ENCODE measurements at regions not wholly inside any gene's neighbourhood (a gene's known extent, or its start where the extent isn't known, plus 50 kb on each side); places are given as distances from the start of the nearest gene placed in this dataset.

- H3F3A ChIP-seq (ENCODE audit: control insufficient read depth, insufficient read depth): no peaks in the 10 kb centered on the region
- no peaks in the 10 kb centered on the region for H3K4me1 ChIP-seq (ENCODE audit: control insufficient read depth, low read length)
- H3K79me2 ChIP-seq (ENCODE audit: control insufficient read depth, low read length): no peaks in the 10 kb centered on the region
- no peaks in the 10 kb centered on the region for H3K36me3 ChIP-seq (ENCODE audit: control insufficient read depth, low read length)
- H3K27me3 ChIP-seq (ENCODE audit: control insufficient read depth, low read length): no peaks in the 10 kb centered on the region
- TF ChIP-seq CTCF (IDR thresholded peaks at IDR 0.05; ENCODE audit: low read depth, low read length, poor library complexity, severe bottlenecking): no peak
- TF ChIP-seq EZH2phosphoT487 (IDR thresholded peaks at IDR 0.05; ENCODE audit: borderline replicate concordance, low read length): no peak
- no peak overlapping the region for H3K27ac ChIP-seq (ENCODE audit: low read depth, low read length)
- H3K4me2 ChIP-seq (ENCODE audit: low read length): no peak overlapping the region
- H3K4me3 ChIP-seq (ENCODE audit: low read length): no peak overlapping the region
- no peaks in the 10 kb centered on the region for H3K9me2 ChIP-seq (replicated peaks; ENCODE audit: control insufficient read depth, low read length)
- H4K20me1 ChIP-seq (ENCODE audit: control insufficient read depth, insufficient read depth, low read depth, low read length): no peaks in the 10 kb centered on the region
- no peaks in the 10 kb centered on the region for H3K9me3 ChIP-seq (ENCODE audit: control insufficient read depth, insufficient read depth, low read length)
Measured at GRCh38 chr20:40431112-40431511, 257.9 kb downstream of the MAFB start.

- H3K4me1 ChIP-seq (ENCODE audit: control insufficient read depth, low read length): no peaks in the 10 kb centered on the region
- H3F3A ChIP-seq (ENCODE audit: control insufficient read depth, insufficient read depth): no peaks in the 10 kb centered on the region
- no peaks in the 10 kb centered on the region for H3K36me3 ChIP-seq (ENCODE audit: control insufficient read depth, low read length)
- H3K27me3 ChIP-seq (ENCODE audit: control insufficient read depth, low read length): no peaks in the 10 kb centered on the region
- H3K9me2 ChIP-seq (replicated peaks; ENCODE audit: control insufficient read depth, low read length): no peaks in the 10 kb centered on the region
- TF ChIP-seq EZH2phosphoT487 (IDR thresholded peaks at IDR 0.05; ENCODE audit: borderline replicate concordance, low read length) (no peak), CTCF (IDR thresholded peaks at IDR 0.05; ENCODE audit: low read depth, low read length, poor library complexity, severe bottlenecking) (no peak)
- no peak overlapping the region for H3K4me3 ChIP-seq (ENCODE audit: low read length)
- no peak overlapping the region for H3K27ac ChIP-seq (ENCODE audit: low read depth, low read length)
- H3K79me2 ChIP-seq (ENCODE audit: control insufficient read depth, low read length): no peaks in the 10 kb centered on the region
- H3K4me2 ChIP-seq (ENCODE audit: low read length): no peak overlapping the region
- no peaks in the 10 kb centered on the region for H4K20me1 ChIP-seq (ENCODE audit: control insufficient read depth, insufficient read depth, low read depth, low read length)
- H3K9me3 ChIP-seq (ENCODE audit: control insufficient read depth, insufficient read depth, low read length): no peaks in the 10 kb centered on the region
Measured at GRCh38 chr20:40427026-40427425, 262.0 kb downstream of the MAFB start.

- no peaks in the 10 kb centered on the region for H3K79me2 ChIP-seq (ENCODE audit: control insufficient read depth, low read length)
- no peak overlapping the region for H3K27ac ChIP-seq (ENCODE audit: low read depth, low read length)
- H3K27me3 ChIP-seq (ENCODE audit: control insufficient read depth, low read length): no peaks in the 10 kb centered on the region
- no peak overlapping the region for H3K4me2 ChIP-seq (ENCODE audit: low read length)
- H3K4me1 ChIP-seq (ENCODE audit: control insufficient read depth, low read length): no peaks in the 10 kb centered on the region
- TF ChIP-seq CTCF (IDR thresholded peaks at IDR 0.05; ENCODE audit: low read depth, low read length, poor library complexity, severe bottlenecking) (no peak), EZH2phosphoT487 (IDR thresholded peaks at IDR 0.05; ENCODE audit: borderline replicate concordance, low read length) (no peak)
- no peaks in the 10 kb centered on the region for H4K20me1 ChIP-seq (ENCODE audit: control insufficient read depth, insufficient read depth, low read depth, low read length)
- H3K9me3 ChIP-seq (ENCODE audit: control insufficient read depth, insufficient read depth, low read length): no peaks in the 10 kb centered on the region
- H3K4me3 ChIP-seq (ENCODE audit: low read length): no peak overlapping the region
- H3F3A ChIP-seq (ENCODE audit: control insufficient read depth, insufficient read depth): no peaks in the 10 kb centered on the region
- no peaks in the 10 kb centered on the region for H3K36me3 ChIP-seq (ENCODE audit: control insufficient read depth, low read length)
- H3K9me2 ChIP-seq (replicated peaks; ENCODE audit: control insufficient read depth, low read length): no peaks in the 10 kb centered on the region
Measured at GRCh38 chr20:40424695-40425094, 264.3 kb downstream of the MAFB start.

- Histone ChIP-seq H3K27ac (ENCODE audit: low read depth, low read length) (no peak overlapping the region), H3K9me2 (replicated peaks; ENCODE audit: control insufficient read depth, low read length) (no peaks in the 10 kb centered on the region), H3K4me2 (ENCODE audit: low read length) (no peak overlapping the region), H3K79me2 (ENCODE audit: control insufficient read depth, low read length) (no peaks in the 10 kb centered on the region), H3K27me3 (ENCODE audit: control insufficient read depth, low read length) (no peaks in the 10 kb centered on the region), H3F3A (ENCODE audit: control insufficient read depth, insufficient read depth) (no peaks in the 10 kb centered on the region), H3K9me3 (ENCODE audit: control insufficient read depth, insufficient read depth, low read length) (no peaks in the 10 kb centered on the region), H3K36me3 (ENCODE audit: control insufficient read depth, low read length) (no peaks in the 10 kb centered on the region), H4K20me1 (ENCODE audit: control insufficient read depth, insufficient read depth, low read depth, low read length) (no peaks in the 10 kb centered on the region), H3K4me1 (ENCODE audit: control insufficient read depth, low read length) (no peaks in the 10 kb centered on the region), H3K4me3 (ENCODE audit: low read length) (no peak overlapping the region)
- TF ChIP-seq CTCF (IDR thresholded peaks at IDR 0.05; ENCODE audit: low read depth, low read length, poor library complexity, severe bottlenecking): no peak
- TF ChIP-seq EZH2phosphoT487 (IDR thresholded peaks at IDR 0.05; ENCODE audit: borderline replicate concordance, low read length): no peak
Measured at GRCh38 chr20:40422656-40423055, 266.4 kb downstream of the MAFB start.

Measured in DOHH2 (cell line).